HG02759 (cell line): ENCODE measurements at regions not wholly inside any gene's neighbourhood (a gene's known extent, or its start where the extent isn't known, plus 50 kb on each side); places are given as distances from the start of the nearest gene placed in this dataset.

Experiments used
- ATAC-seq: cut with Tn5 transposase; IDR thresholded peaks from one replicate; pipeline ENCODE4 v1.9.1; 2021; ENCODE audit warnings: mild to moderate bottlenecking, moderate library complexity; ENCODE audit not compliant: unreplicated experiment

DNA sequence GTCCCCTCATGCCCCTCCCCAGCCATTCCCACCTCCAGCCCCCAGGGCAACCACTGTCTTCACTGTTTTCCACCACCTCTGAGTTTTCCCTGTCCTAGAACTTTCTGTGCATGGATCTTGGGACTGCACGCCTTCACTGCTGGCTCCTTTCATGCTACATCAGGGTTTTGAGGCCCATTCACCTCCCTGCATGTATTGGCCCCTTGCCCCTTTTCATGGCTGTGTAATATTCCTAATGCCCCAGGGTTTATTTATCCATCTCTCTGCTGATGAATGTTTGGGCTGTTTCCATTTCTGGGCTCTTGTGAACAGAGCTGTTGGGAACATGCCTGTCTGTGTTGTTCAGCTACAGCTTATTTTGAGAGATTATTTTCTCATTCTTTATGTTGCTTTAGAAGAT lies 205.0 kb downstream of the RBFOX3 start:
- ATAC-seq = no peak

GRCh38 chr17:79404136-79404911 lies 206.5 kb downstream of the RBFOX3 start:
- ATAC-seq = no peak

- ATAC-seq = no peak
These were observed 208.9 kb downstream of the RBFOX3 start for GRCh38 chr17:79401704-79402674.

DNA sequence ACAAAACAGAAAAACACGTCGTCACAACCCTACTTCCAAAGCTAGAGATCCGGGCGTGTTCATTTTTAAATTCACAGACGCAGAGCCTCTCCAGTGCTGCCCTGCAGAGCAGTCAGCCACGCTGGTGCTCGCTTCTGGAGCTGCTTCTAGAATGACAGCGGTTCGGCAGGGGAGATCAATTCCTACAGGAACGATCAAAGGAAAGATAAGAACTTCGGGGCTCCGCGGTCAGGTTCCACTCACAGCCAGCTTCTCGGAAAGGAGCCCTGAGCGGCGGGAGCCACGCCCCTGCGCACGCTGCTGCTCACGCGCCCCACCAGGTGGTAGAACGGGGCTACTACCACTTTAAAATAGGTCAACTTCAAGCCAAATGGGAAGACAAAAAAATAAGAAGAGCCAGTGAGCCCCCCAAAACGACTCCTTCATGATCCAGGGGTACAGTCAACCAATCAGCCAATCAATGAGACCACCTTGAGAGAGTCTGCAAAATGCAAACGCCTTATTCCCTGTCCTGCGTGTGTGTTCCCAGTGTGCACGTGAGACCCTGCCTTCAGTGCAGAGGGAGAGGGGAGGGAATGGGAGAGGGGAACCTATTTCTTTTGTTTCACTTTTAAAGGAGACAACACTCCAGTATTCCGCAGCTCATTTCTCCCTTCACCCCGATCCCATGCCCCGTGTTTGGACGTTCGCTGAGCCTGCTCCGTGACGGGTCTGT lies 209.7 kb downstream of the RBFOX3 start:
- no peak for ATAC-seq

- ATAC-seq = no peak
These were observed 211.2 kb downstream of the RBFOX3 start for GRCh38 chr17:79399610-79400144.

GRCh38 chr17:79398441-79398840 lies 212.4 kb downstream of the RBFOX3 start:
- no peak for ATAC-seq

- ATAC-seq = no peak
These were observed 214.2 kb downstream of the RBFOX3 start for GRCh38 chr17:79396696-79397095.

DNA sequence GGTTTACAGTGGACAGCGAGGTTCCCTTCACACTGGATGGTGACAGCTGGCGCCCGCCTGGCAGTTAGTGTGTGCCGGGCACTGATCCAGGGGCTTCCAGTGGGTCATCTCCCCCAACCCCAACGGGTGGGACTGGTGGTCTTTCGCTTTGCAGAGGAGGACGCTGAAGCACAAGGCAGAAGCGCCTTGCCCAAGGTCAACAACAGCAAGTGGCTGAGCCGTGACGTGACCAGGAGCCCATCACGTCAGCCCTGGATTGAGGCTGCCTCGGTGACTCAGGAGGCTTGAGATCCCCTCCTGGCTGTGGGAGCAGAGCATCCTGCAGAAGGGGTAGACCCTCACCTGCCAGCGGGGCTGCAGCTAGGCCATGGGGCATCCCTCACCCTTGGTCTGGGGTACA lies 215.3 kb downstream of the RBFOX3 start:
- no peak for ATAC-seq

DNA sequence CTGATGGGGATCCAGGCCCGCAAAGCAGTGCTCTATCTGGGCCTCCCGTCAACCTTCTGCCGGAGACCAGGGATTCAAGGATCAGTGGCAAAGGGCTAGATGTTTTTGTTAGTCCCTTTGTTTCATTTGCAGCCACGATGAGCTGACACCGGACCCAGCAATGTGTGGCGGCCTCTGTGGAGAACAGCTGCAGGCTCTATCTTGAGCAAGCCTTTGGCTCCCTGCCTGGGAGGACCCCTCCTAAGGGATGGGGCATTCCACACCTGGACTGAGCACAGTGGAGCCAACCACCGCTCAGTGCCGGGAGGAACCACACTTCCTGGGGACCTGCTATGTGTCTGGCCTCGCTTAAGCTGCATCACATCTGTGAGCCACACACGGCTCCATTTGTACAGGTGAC lies 215.8 kb downstream of the RBFOX3 start:
- no peak for ATAC-seq

- no peak for ATAC-seq
These were observed 217.3 kb downstream of the RBFOX3 start for GRCh38 chr17:79393358-79394052.

- no peak for ATAC-seq
These were observed 218.3 kb downstream of the RBFOX3 start for GRCh38 chr17:79392598-79392997.

GRCh38 chr17:79391376-79392233 lies 219.2 kb downstream of the RBFOX3 start:
- ATAC-seq = no peak

DNA sequence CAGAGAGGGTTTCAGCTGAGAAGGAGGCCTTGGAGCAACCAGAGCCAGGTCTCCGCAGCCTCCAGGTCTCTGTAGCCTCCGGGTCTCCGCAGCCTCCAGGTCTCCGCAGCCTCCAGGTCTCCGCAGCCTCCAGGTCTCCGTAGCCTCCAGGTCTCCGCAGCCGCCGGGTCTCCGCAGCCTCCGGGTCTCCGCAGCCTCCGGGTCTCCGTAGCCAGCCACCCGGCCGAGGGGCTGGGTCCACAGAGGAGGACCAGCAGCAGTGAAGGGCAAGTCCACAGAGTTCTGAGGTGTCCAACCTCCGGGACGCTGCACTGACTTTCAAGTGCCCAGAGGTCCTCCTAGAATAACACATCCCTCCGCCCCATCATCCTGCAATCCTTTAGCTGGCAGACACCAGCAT lies 221.0 kb downstream of the RBFOX3 start:
- ATAC-seq = no peak

DNA sequence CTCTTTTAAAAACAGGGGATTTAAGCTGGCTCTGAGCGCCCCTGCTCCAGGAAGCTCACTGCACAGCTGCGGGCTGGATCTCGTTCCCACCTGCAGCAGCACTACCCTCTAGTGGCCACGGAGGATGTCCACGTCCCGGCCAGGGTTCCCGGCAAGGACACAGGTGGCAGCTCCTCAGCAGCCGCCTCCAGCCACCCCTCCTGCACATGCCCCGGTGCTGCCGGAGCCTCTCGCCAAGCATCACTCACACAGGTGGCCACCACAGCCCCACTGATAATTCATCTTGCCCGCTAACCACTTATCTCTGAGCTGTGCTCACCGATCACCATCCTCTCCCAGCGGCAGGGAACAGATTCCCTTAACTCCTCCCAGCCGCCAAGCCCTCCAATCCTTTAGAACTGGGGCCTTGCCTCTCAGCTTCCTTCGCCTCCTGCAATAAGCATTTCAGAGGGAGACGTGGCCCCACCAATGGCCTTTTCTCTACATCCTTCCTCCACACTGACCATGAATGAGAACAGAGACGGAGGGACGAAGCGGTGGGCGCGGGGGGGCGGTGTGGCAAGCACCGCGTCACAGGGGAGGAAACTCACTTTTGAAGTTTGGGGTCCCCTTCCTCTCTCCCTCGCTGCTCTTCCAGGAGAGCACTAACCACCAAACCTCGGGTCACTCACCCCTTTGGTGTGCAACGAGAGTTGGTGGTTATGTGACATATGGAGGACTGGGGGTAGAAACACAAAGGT lies 222.1 kb downstream of the RBFOX3 start:
- ATAC-seq = no peak

DNA sequence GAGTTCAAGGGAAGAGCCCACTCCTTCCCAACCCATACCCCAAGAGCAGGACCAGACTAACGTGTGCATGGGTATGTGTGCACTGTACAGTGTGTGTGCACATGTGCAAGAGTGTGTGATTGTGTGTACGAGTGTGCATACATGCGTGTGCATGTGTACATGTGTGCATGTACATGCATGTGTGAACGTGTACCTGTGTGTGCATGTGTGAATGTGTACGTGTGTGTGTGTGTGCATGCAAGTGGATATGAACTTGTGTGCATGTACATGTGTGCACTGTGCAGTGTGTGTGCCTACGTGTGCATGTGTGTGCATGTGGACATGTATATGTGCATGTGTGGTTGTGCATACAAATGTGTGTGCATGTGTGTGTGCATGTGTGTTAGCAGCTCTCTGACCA lies 223.1 kb downstream of the RBFOX3 start:
- no peak for ATAC-seq

DNA sequence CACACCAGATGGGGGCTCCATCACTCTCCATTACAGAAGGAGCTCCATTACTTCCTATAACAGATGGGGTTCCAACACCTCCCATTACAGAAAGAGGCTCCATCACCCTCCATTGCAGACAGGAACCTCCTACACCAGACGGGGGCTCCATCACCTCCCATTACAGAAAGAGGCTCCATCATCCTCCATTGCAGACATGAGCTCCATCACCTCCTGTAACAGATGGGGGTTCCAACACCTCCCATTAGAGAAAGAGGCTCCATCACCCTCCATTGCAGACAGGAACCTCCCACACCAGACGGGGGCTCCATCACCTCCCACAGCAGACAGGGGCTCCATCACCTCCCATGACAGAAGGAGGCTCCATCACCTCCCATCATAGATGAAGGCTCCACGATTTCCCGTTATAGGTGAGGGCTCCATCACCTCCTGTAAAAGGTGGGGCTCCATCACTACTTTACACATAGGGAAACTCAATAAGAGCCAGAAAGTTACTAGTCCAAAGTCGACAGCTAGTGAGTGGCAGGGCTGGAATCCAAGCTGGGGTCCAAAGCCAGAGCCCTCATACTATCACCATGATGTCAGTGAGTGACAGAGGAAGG lies 224.8 kb downstream of the RBFOX3 start:
- ATAC-seq = no peak

- no peak for ATAC-seq
These were observed 228.5 kb downstream of the RBFOX3 start for GRCh38 chr17:79382313-79382712.

GRCh38 chr17:79379700-79380445 lies 231.0 kb downstream of the RBFOX3 start:
- no peak for ATAC-seq
